CD14-positive monocyte (primary cell): ENCODE measurements at regions not wholly inside any gene's neighbourhood (a gene's known extent, or its start where the extent isn't known, plus 50 kb on each side); places are given as distances from the start of the nearest gene placed in this dataset.

Experiments
- DNase-seq, 3 donors: peaks; one replicate each; pipeline ENCODE4 v3.0.0-alpha.2; 2011 to 2022
- H2AFZ ChIP-seq: 2 replicates; pipeline ENCODE4 v1.6.0; 2012; ENCODE audit warnings: mild to moderate bottlenecking, low read depth, low read length, inconsistent platforms; ENCODE audit not compliant: insufficient read depth, poor library complexity, severe bottlenecking
- H3K27ac ChIP-seq, 2 donors: 1 replicate in 1 of 2; 2 replicates in 1 of 2; pipeline ENCODE4 v1.5.1; 2012 to 2013; ENCODE audit warnings: low read length in 2 of 2, control low read depth in 1 of 2, inconsistent platforms in 1 of 2, low read depth in 1 of 2, mild to moderate bottlenecking in 1 of 2
- H3K27me3 ChIP-seq, 2 donors: one replicate each; pipeline versions ENCODE4 v1.6.0 to v1.6.1; 2011 to 2013; ENCODE audit warnings: low read length in 2 of 2; ENCODE audit not compliant: control insufficient read depth in 2 of 2, insufficient read depth in 2 of 2
- H3K36me3 ChIP-seq, 2 donors: replicated peaks in 1 of 2; 1 replicate in 1 of 2; 2 replicates in 1 of 2; pipeline versions ENCODE4 v1.5.1 to v1.6.1; 2012 to 2013; ENCODE audit warnings: low read length in 2 of 2, control low read depth in 1 of 2, inconsistent platforms in 1 of 2, mild to moderate bottlenecking in 1 of 2; ENCODE audit not compliant: insufficient read depth in 2 of 2, control insufficient read depth in 1 of 2
- H3K4me1 ChIP-seq, 2 donors: 1 replicate in 1 of 2; 2 replicates in 1 of 2; pipeline versions ENCODE4 v1.5.1 to v1.6.1; 2012 to 2013; ENCODE audit warnings: low read length in 2 of 2, control low read depth in 1 of 2, inconsistent platforms in 1 of 2, mild to moderate bottlenecking in 1 of 2, moderate library complexity in 1 of 2; ENCODE audit not compliant: insufficient read depth in 2 of 2, control insufficient read depth in 1 of 2
- H3K4me2 ChIP-seq: replicated peaks from 2 replicates; pipeline ENCODE3; 2012; ENCODE audit warnings: low read length, moderate library complexity, mild to moderate bottlenecking; ENCODE audit not compliant: poor library complexity, severe bottlenecking; ENCODE audit errors: extremely low read depth
- H3K4me3 ChIP-seq, 3 experiments: fragments of 200-600 bp in 1 of 3; sonication (generic) in 1 of 3; replicated peaks in 1 of 3; 1 replicate in 2 of 3; 2 replicates in 1 of 3; pipeline ENCODE4 v1.5.1; 2011 to 2013; ENCODE audit warnings: low read length in 3 of 3, mild to moderate bottlenecking in 3 of 3, control low read depth in 2 of 3, low read depth in 2 of 3, inconsistent platforms in 1 of 3, moderate library complexity in 1 of 3
- H3K79me2 ChIP-seq: 2 replicates; pipeline ENCODE4 v1.6.0; 2012; ENCODE audit warnings: mild to moderate bottlenecking, control low read depth, inconsistent platforms, low read length, moderate library complexity; ENCODE audit not compliant: insufficient read depth
- H3K9ac ChIP-seq: 2 replicates; pipeline ENCODE4 v1.6.0; 2017; ENCODE audit warnings: low read length, mild to moderate bottlenecking; ENCODE audit not compliant: insufficient read depth, poor library complexity, severe bottlenecking
- H3K9me3 ChIP-seq, 2 donors: replicated peaks in 1 of 2; 1 replicate in 1 of 2; 2 replicates in 1 of 2; pipeline versions ENCODE4 v1.5.1 to v1.6.1; 2012 to 2013; ENCODE audit warnings: low read length in 2 of 2, control low read depth in 1 of 2; ENCODE audit not compliant: control insufficient read depth in 1 of 2, insufficient read depth in 1 of 2
- H4K20me1 ChIP-seq: 2 replicates; pipeline ENCODE4 v1.6.0; 2012; ENCODE audit warnings: mild to moderate bottlenecking, low read length, control low read depth, moderate library complexity; ENCODE audit not compliant: insufficient read depth
- H3K27ac Mint-ChIP-seq, 7 donors: one replicate each; pipeline ENCODE4 v1.8.0; 2020; ENCODE audit warnings: mild to moderate bottlenecking in 7 of 7, mixed read lengths in 7 of 7, moderate library complexity in 6 of 7, inconsistent platforms in 2 of 7
- H3K27me3 Mint-ChIP-seq, 3 donors: one replicate each; pipeline ENCODE4 v1.8.0; 2021 to 2022; ENCODE audit warnings: low read depth in 3 of 3, mild to moderate bottlenecking in 3 of 3, mixed read lengths in 3 of 3, moderate library complexity in 3 of 3, inconsistent platforms in 1 of 3
- H3K36me3 Mint-ChIP-seq, 2 donors: one replicate each; pipeline ENCODE4 v1.8.0; 2020; ENCODE audit warnings: mixed read lengths in 2 of 2, inconsistent platforms in 1 of 2, mild to moderate bottlenecking in 1 of 2
- H3K4me1 Mint-ChIP-seq: one replicate; pipeline ENCODE4 v1.8.0; 2020; ENCODE audit warnings: mild to moderate bottlenecking, mixed read lengths
- H3K4me3 Mint-ChIP-seq, 2 donors: one replicate each; pipeline ENCODE4 v1.8.0; 2020; ENCODE audit warnings: mild to moderate bottlenecking in 2 of 2, mixed read lengths in 2 of 2, moderate library complexity in 1 of 2
- H3K9me3 Mint-ChIP-seq, 7 donors: one replicate each; pipeline ENCODE4 v1.8.0; 2020 to 2022; ENCODE audit warnings: mixed read lengths in 7 of 7, mild to moderate bottlenecking in 6 of 7, moderate library complexity in 6 of 7, inconsistent platforms in 2 of 7
- WGBS: methylation state at CpG from one replicate; pipeline ENCODE4 v1.1.5; 2013; ENCODE audit warnings: missing lambda C conversion rate; ENCODE audit not compliant: insufficient coverage; 5-methylcytosine and 5-hydroxymethylcytosine counted together
- intact Hi-C, 2 donors: fragments of 100-400 bp; cut with micrococcal nuclease; formaldehyde crosslinking; loops; one replicate each; pipeline versions ENCODE4 v1.15.0 to v1.15.1; 2023
- TF ChIP-seq, protein P1 (sequence below): fragments of 200-600 bp; IDR thresholded peaks from one replicate; pipeline ENCODE4 v1.8.0; 2022; ENCODE audit warnings: antibody characterized with exemption, mild to moderate bottlenecking

DNA sequence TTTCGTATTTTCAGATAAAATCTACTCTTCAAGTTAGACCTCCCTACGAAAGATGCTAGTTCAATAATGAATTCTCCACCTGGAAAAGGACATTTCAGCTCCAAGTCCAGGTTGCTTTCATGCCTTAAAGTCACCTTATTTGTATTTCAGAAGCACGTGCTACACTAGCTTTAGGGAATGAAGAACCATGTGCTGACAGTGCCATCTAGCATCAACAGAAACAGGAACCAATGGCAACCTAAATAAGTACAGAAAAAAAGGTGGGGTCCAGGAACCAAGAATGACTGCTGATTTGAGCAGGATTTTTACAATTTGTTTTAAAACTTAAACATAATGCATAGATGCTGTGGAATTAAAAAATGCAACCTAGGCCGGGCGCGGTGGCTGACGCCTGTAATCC, 77.6 kb upstream of the SNRPN start:
- H3K9me3 Mint-ChIP-seq: peaks cover 11 to 54% (median 48%) of the 10 kb centered on the region in 7 donors

DNA sequence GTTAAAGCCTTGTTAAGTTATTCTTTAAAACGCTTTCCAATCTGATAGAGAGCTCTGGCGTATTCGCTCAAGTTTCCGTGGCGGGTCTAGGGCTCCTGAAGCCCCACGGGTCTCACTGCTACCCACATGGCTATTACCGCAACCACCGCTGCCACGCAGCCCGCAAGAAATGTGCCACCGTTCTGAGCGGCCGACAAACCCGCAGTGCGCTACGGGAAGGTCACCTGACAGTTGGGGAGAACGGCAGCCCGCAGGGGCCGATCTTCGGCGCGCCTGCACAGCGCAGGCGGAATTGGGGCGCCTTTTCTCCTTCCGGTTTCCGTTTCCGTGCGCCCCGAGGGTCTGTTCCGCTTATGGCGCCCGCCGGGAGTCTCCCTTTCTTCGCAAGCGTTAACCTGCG, 76.6 kb upstream of the SNRPN start:
- TF ChIP-seq, protein P1, sequence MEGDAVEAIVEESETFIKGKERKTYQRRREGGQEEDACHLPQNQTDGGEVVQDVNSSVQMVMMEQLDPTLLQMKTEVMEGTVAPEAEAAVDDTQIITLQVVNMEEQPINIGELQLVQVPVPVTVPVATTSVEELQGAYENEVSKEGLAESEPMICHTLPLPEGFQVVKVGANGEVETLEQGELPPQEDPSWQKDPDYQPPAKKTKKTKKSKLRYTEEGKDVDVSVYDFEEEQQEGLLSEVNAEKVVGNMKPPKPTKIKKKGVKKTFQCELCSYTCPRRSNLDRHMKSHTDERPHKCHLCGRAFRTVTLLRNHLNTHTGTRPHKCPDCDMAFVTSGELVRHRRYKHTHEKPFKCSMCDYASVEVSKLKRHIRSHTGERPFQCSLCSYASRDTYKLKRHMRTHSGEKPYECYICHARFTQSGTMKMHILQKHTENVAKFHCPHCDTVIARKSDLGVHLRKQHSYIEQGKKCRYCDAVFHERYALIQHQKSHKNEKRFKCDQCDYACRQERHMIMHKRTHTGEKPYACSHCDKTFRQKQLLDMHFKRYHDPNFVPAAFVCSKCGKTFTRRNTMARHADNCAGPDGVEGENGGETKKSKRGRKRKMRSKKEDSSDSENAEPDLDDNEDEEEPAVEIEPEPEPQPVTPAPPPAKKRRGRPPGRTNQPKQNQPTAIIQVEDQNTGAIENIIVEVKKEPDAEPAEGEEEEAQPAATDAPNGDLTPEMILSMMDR: no peak
- Histone ChIP-seq H3K36me3 (no peaks in the 10 kb centered on the region), H4K20me1 (no peaks in the 10 kb centered on the region), H3K9ac (no peak overlapping the region), H3K9me3 (peaks cover 45 to 51% of the 10 kb centered on the region in 2 donors), H3K27me3 (no peaks in the 10 kb centered on the region), H2AFZ (no peak overlapping the region), H3K4me2 (no peak overlapping the region), H3K4me3 (no peak overlapping the region), H3K27ac (no peak overlapping the region), H3K4me1 (no peaks in the 10 kb centered on the region), H3K79me2 (no peaks in the 10 kb centered on the region)
- Mint-ChIP-seq H3K27ac (no peak overlapping the region), H3K4me1 (no peaks in the 10 kb centered on the region), H3K4me3 (no peak overlapping the region), H3K27me3 (peaks cover 0 to 4% (median 3%) of the 10 kb centered on the region in 3 donors), H3K36me3 (no peaks in the 10 kb centered on the region), H3K9me3 (peaks cover 11 to 57% (median 49%) of the 10 kb centered on the region in 7 donors)
- intact Hi-C loops: no loop called here
- DNase-seq: no peak
- 28% methylated on average over 30 of the region's 37 CpGs for WGBS

More for the DNA sequence above, 77.6 kb upstream of the SNRPN start:
- no peak overlapping the region for H3K4me2 ChIP-seq
- H3K27me3 ChIP-seq: no peaks in the 10 kb centered on the region
- H3K27ac ChIP-seq: no peak overlapping the region
- Mint-ChIP-seq H3K4me3 (no peak overlapping the region), H3K36me3 (no peaks in the 10 kb centered on the region), H3K27ac (no peak overlapping the region), H3K4me1 (no peaks in the 10 kb centered on the region), H3K27me3 (peaks cover 0 to 4% (median 3%) of the 10 kb centered on the region in 3 donors)
- H3K9ac ChIP-seq: no peak overlapping the region
- no peaks in the 10 kb centered on the region for H3K4me1 ChIP-seq
- no peaks in the 10 kb centered on the region for H3K36me3 ChIP-seq
- no peak overlapping the region for H2AFZ ChIP-seq
- H4K20me1 ChIP-seq: no peaks in the 10 kb centered on the region
- peaks cover 48 to 52% of the 10 kb centered on the region in 2 donors for H3K9me3 ChIP-seq
- DNase-seq: no peak
- TF ChIP-seq, protein P1: no peak
- no peaks in the 10 kb centered on the region for H3K79me2 ChIP-seq
- intact Hi-C loops: no loop called here
- no peak overlapping the region for H3K4me3 ChIP-seq
- WGBS: 70% methylated on average over 5 of the region's 7 CpGs
